ENCODE measurements at regions not wholly inside any gene's neighbourhood (a gene's known extent, or its start where the extent isn't known, plus 50 kb on each side); places are given as distances from the start of the nearest gene placed in this dataset.

DNA sequence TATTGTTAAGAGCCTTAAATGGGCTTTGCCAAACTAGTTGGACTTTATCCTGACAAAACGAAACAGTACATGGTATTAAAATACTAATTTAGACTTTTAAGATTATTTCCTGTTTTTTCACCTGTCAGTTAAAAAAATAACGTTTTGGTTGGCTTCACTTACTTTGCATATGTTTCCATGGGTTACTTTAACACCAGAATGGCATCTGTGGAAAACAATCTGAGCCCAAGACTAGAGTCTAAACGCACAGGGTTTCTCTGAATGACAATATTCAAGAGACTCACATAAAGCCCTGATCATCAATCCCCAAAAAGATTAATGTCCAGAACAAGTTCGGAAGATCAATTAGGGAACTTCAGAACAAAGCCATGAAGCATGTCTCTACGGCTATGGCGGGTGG lies 888.0 kb downstream of the EPHA4 start:
- Histone ChIP-seq H3K4me1 (no peaks in the 10 kb centered on the region), H3K27ac (no peak overlapping the region), H3K4me3 (no peak overlapping the region), H3K27me3 (no peaks in the 10 kb centered on the region), H3K36me3 (no peaks in the 10 kb centered on the region), H3K9me3 (no peaks in the 10 kb centered on the region)
- in situ Hi-C loops (cut with MboI; ENCODE audit: low pct_ligation_motif_present in 1 of 4, low pct_unique_long_range_greater_than_20kb in 1 of 4, low sequenced_read_pairs in 3 of 4): loop anchor here in 3 of 4 donors (10.0 to 25.0 kb wide), 2 partner anchors 891 to 1278 kb away; partner anchors contain the start of gene EPHA4 (in 1 of the 3)
- intact Hi-C loops (cut with DNase I; ENCODE audit: low total_unique reads): no loop called here
- no peak for DNase-seq
- WGBS, 2 donors (ENCODE audit: low coverage in 1 of 2): 61 to 72% methylated on average over 6 of the region's 6 CpGs
- no peak for TF ChIP-seq POLR2A (IDR thresholded peaks at IDR 0.05)

DNA sequence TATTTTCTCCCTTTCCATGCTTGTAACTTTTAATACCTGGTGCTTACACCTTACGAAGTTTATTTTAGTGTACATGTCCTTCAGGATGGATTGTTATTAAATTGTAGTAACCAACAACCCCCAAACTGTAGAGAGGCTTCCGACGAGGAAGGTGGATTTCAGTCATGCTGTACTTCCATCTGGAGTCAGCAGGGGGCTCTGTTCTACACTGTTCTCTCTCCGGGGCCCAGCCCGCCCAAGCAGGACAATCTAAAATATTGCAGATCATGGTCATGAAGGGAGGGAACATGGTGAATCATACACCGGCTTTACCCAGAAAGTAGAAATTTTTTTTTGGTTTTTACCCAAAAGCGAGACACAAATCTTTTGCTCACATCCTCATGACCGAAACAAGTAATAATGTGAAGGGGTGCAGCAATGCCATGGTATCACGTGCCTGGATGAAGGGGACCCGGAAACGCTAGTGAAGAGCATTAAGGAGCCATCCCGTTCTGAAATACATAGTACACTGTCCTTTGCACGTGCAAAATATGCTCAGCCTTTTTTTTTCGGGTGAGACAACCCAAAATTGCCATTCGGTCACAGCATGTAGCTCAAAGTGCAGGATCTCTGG lies 884.8 kb downstream of the EPHA4 start:
- intact Hi-C loops (cut with DNase I; ENCODE audit: low total_unique reads): loop anchor here (1.0 to 5.0 kb wide), 2 partner anchors 886 to 1280 kb away; no protein-coding TSS in a partner anchor
- TF ChIP-seq, protein P1, sequence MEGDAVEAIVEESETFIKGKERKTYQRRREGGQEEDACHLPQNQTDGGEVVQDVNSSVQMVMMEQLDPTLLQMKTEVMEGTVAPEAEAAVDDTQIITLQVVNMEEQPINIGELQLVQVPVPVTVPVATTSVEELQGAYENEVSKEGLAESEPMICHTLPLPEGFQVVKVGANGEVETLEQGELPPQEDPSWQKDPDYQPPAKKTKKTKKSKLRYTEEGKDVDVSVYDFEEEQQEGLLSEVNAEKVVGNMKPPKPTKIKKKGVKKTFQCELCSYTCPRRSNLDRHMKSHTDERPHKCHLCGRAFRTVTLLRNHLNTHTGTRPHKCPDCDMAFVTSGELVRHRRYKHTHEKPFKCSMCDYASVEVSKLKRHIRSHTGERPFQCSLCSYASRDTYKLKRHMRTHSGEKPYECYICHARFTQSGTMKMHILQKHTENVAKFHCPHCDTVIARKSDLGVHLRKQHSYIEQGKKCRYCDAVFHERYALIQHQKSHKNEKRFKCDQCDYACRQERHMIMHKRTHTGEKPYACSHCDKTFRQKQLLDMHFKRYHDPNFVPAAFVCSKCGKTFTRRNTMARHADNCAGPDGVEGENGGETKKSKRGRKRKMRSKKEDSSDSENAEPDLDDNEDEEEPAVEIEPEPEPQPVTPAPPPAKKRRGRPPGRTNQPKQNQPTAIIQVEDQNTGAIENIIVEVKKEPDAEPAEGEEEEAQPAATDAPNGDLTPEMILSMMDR (IDR thresholded peaks at IDR 0.05): peak; percentile 84 to 86 (median 85)
- no peak for TF ChIP-seq POLR2A (IDR thresholded peaks at IDR 0.05)
- no peaks in the 10 kb centered on the region for H3K27me3 ChIP-seq
- 47 to 49% methylated on average over 4 to 15 of the region's 15 CpGs for WGBS, 2 donors (ENCODE audit: low coverage in 1 of 2)
- in situ Hi-C loops (cut with MboI; ENCODE audit: low pct_ligation_motif_present in 1 of 4, low pct_unique_long_range_greater_than_20kb in 1 of 4, low sequenced_read_pairs in 3 of 4): loop anchor here (5.0 to 25.0 kb wide), 3 partner anchors 885 to 1275 kb away; partner anchors contain the start of gene EPHA4 (in 4 of the 4)
- peak; percentile 75 for DNase-seq
- no peaks in the 10 kb centered on the region for H3K36me3 ChIP-seq
- H3K27ac ChIP-seq: no peak overlapping the region
- H3K4me3 ChIP-seq: no peak overlapping the region
- no peaks in the 10 kb centered on the region for H3K4me1 ChIP-seq
- H3K9me3 ChIP-seq: no peaks in the 10 kb centered on the region

DNA sequence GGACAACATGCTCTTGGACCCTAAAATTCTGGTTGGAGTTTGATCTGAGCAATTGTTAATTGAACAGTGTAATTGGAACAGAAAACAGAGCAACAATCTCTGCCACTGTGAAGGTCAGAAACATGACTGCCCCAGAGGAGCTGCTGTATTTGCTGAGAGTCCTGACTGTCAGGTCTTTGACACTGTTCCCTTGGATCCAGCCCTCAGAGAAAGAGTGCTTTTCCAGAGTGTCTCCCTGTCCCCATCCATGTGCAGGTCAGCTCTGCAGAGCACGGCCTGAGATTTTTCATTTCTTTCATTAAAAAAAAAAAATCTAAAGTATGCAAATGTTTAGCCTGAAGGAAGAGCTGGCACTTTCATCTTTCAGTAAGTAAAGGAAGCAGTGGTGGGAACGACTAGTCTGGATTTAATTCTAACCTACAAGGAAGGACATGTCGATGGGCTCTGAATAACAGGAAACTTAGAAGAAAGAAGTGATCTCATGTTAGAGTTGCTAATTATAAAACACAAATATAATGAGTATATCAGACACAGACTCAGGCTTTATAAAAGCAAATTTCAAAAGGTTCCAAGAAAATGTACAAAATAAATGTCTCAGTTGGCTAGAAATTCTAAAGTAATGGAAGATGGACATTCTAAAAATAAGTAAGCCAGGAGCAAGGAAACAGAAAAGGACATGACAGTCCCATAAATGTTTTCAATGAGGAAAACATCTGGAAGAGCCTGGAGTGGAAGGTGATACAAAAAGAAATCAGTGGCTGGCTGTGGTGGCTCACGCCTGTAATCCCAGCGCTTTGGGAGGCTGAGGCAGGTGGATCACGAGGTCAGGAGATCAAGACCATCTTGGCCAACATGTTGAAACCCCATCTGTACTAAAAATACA lies 876.5 kb downstream of the EPHA4 start:
- intact Hi-C loops (cut with DNase I; ENCODE audit: low total_unique reads): loop anchor here (1.0 kb wide), 1 partner anchor 39 kb away; no protein-coding TSS in a partner anchor
- no peak overlapping the region for H3K4me3 ChIP-seq
- no peaks in the 10 kb centered on the region for H3K36me3 ChIP-seq
- no peaks in the 10 kb centered on the region for H3K4me1 ChIP-seq
- TF ChIP-seq POLR2A (IDR thresholded peaks at IDR 0.05) (no peak), EP300 (IDR thresholded peaks at IDR 0.05; ENCODE audit: low read depth) (no peak), POLR2AphosphoS5 (IDR thresholded peaks at IDR 0.05) (no peak)
- TF ChIP-seq, protein P1 (IDR thresholded peaks at IDR 0.05): no peak
- H3K27me3 ChIP-seq: no peaks in the 10 kb centered on the region
- in situ Hi-C loops (cut with MboI; ENCODE audit: low pct_ligation_motif_present in 1 of 4, low pct_unique_long_range_greater_than_20kb in 1 of 4, low sequenced_read_pairs in 3 of 4): loop anchor here in 3 of 4 donors (25.0 kb wide), 1 partner anchor 1267 kb away; no protein-coding TSS in a partner anchor
- WGBS, 2 donors (ENCODE audit: low coverage in 1 of 2): 77 to 81% methylated on average over 5 to 6 of the region's 6 CpGs
- H3K9me3 ChIP-seq: no peaks in the 10 kb centered on the region
- DNase-seq: no peak
- no peak overlapping the region for H3K27ac ChIP-seq

DNA sequence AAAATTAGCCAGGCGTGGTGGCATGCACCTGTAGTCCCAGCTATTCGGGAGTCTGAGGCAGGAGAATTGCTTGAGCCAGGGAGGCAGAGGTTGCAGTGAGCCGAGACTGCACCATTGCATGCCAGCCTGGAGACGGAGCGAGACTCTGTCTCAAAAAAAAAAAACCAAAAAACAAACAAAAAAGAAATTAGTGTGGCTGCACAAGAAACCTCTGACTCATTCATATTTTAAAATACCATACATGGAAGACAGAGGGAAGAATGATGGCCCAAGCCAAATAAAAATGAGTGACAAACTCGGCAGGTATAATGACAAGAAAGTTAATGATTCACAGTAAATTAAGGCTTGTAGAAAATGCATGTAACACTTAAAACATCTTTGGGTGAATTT lies 875.8 kb downstream of the EPHA4 start:
- Histone ChIP-seq H3K27ac (no peak overlapping the region), H3K9me3 (peaks cover 0 to 4% of the 10 kb centered on the region in 2 donors), H3K27me3 (no peaks in the 10 kb centered on the region), H3K36me3 (no peaks in the 10 kb centered on the region), H3K4me1 (no peaks in the 10 kb centered on the region), H3K4me3 (no peak overlapping the region)
- in situ Hi-C loops (cut with MboI; ENCODE audit: low pct_ligation_motif_present in 1 of 4, low pct_unique_long_range_greater_than_20kb in 1 of 4, low sequenced_read_pairs in 3 of 4): loop anchor here in 3 of 4 donors (25.0 kb wide), 1 partner anchor 1266 kb away; no protein-coding TSS in a partner anchor
- 81 to 82% methylated on average over 5 to 6 of the region's 6 CpGs for WGBS, 2 donors (ENCODE audit: low coverage in 1 of 2)
- DNase-seq: no peak
- intact Hi-C loops (cut with DNase I; ENCODE audit: low total_unique reads): loop anchor here (1.0 kb wide), 1 partner anchor 38 kb away; no protein-coding TSS in a partner anchor
- no peak for TF ChIP-seq POLR2AphosphoS5 (IDR thresholded peaks at IDR 0.05)
- TF ChIP-seq EP300 (IDR thresholded peaks at IDR 0.05; ENCODE audit: low read depth): no peak
- no peak for TF ChIP-seq POLR2A (IDR thresholded peaks at IDR 0.05)
- TF ChIP-seq, protein P1 (IDR thresholded peaks at IDR 0.05): no peak

All from transverse colon (tissue), 4 donors.